ENCODE measurements at regions not wholly inside any gene's neighbourhood (a gene's known extent, or its start where the extent isn't known, plus 50 kb on each side); places are given as distances from the start of the nearest gene placed in this dataset.

GRCh38 chr3:23108451-23109057, 94.6 kb upstream of the UBE2E2 start:
- TF ChIP-seq CTCF (conservative IDR thresholded peaks at IDR 0.05; ENCODE audit: low read depth, low read length), result no peak
- no peak for TF ChIP-seq EZH2 (IDR thresholded peaks at IDR 0.05; ENCODE audit: borderline replicate concordance, low read depth, low read length, poor library complexity, severe bottlenecking)
